H1 (cell line): ENCODE measurements at regions not wholly inside any gene's neighbourhood (a gene's known extent, or its start where the extent isn't known, plus 50 kb on each side); places are given as distances from the start of the nearest gene placed in this dataset.

ENCODE experiments used
- CEBPB ChIP-seq: IDR thresholded peaks from 2 replicates; pipeline ENCODE4 v1.6.1; 2012; ENCODE audit warnings: low read depth, low read length
- EZH2 ChIP-seq: fragments of 200-600 bp; sonication (generic); IDR thresholded peaks from 2 replicates; pipeline ENCODE4 v1.7.1; 2012; ENCODE audit warnings: low read depth, mild to moderate bottlenecking, moderate library complexity, low read length, inconsistent platforms; ENCODE audit not compliant: severe bottlenecking
- GTF2F1 ChIP-seq: IDR thresholded peaks from 2 replicates; pipeline ENCODE4 v1.6.1; 2012; ENCODE audit warnings: low read depth, low read length, improper control_type of control experiment, borderline replicate concordance
- RAD21 ChIP-seq, 2 experiments: IDR thresholded peaks in 1 of 2; conservative IDR thresholded peaks in 1 of 2; 2 replicates each; pipeline ENCODE4 v1.6.1; 2011; ENCODE audit warnings: low read depth in 2 of 2, low read length in 2 of 2, improper control_type of control experiment in 1 of 2, inconsistent platforms in 1 of 2, mild to moderate bottlenecking in 1 of 2, moderate library complexity in 1 of 2
- TCF12 ChIP-seq: IDR thresholded peaks from 2 replicates; pipeline ENCODE4 v1.6.1; 2011; ENCODE audit warnings: low read depth, mild to moderate bottlenecking, low read length
- TF ChIP-seq, protein P1 (sequence below), 3 experiments: IDR thresholded peaks; 1 replicate in 2 of 3; 2 replicates in 1 of 3; pipeline versions ENCODE4 v1.5.1 to v1.6.1; 2011; ENCODE audit warnings: low read length in 3 of 3, mild to moderate bottlenecking in 3 of 3, inconsistent platforms in 2 of 3, low read depth in 1 of 3, moderate library complexity in 1 of 3; ENCODE audit not compliant: insufficient read depth in 1 of 3; ENCODE audit errors: control extremely low read depth in 1 of 3
- TF ChIP-seq, protein P2 (sequence below): IDR thresholded peaks from 2 replicates; pipeline ENCODE4 v1.6.1; 2011; ENCODE audit warnings: low read depth, mild to moderate bottlenecking, low read length; ENCODE audit not compliant: insufficient read depth
- TF ChIP-seq, protein P3 (sequence below): IDR thresholded peaks from 2 replicates; pipeline ENCODE4 v1.6.1; 2011; ENCODE audit warnings: low read length, improper control_type of control experiment
- TF ChIP-seq, protein P4 (sequence below): IDR thresholded peaks from 2 replicates; pipeline ENCODE4 v1.6.1; 2012; ENCODE audit warnings: inconsistent platforms

DNA sequence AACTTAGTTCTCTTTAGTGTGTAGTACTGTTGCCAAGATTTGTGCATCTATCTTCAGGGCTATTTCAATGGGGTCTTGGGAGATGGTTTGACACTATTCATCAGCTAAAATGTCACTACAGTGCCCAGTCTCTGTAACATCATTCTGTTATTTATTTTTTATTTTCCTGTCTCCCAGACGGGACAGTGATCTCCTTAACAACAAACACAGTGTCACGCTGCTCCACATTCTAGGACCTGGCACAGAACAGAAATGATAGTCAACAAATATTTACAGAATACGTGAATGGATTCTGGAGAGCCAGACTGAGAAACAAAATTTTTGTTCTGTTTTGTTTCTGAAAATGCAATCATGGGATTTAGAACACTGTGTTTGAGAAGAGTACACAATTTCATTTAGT, 937.7 kb upstream of the LRRN3 start:
- TF ChIP-seq, protein P1, sequence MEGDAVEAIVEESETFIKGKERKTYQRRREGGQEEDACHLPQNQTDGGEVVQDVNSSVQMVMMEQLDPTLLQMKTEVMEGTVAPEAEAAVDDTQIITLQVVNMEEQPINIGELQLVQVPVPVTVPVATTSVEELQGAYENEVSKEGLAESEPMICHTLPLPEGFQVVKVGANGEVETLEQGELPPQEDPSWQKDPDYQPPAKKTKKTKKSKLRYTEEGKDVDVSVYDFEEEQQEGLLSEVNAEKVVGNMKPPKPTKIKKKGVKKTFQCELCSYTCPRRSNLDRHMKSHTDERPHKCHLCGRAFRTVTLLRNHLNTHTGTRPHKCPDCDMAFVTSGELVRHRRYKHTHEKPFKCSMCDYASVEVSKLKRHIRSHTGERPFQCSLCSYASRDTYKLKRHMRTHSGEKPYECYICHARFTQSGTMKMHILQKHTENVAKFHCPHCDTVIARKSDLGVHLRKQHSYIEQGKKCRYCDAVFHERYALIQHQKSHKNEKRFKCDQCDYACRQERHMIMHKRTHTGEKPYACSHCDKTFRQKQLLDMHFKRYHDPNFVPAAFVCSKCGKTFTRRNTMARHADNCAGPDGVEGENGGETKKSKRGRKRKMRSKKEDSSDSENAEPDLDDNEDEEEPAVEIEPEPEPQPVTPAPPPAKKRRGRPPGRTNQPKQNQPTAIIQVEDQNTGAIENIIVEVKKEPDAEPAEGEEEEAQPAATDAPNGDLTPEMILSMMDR (IDR thresholded peaks at IDR 0.05; ENCODE audit: control extremely low read depth in 1 of 3, insufficient read depth in 1 of 3, low read depth in 1 of 3, low read length in 3 of 3), result no peak
- TF ChIP-seq GTF2F1, result no peak
- TF ChIP-seq, protein P2, sequence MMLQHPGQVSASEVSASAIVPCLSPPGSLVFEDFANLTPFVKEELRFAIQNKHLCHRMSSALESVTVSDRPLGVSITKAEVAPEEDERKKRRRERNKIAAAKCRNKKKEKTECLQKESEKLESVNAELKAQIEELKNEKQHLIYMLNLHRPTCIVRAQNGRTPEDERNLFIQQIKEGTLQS, result no peak
- no peak for TF ChIP-seq TCF12
- no peak for TF ChIP-seq EZH2
- TF ChIP-seq CEBPB, result no peak
- no peak for TF ChIP-seq RAD21 (IDR thresholded peaks at IDR 0.05 in 1 of 2, conservative IDR thresholded peaks at IDR 0.05 in 1 of 2; ENCODE audit: low read depth in 2 of 2, low read length in 2 of 2)
- TF ChIP-seq, protein P3, sequence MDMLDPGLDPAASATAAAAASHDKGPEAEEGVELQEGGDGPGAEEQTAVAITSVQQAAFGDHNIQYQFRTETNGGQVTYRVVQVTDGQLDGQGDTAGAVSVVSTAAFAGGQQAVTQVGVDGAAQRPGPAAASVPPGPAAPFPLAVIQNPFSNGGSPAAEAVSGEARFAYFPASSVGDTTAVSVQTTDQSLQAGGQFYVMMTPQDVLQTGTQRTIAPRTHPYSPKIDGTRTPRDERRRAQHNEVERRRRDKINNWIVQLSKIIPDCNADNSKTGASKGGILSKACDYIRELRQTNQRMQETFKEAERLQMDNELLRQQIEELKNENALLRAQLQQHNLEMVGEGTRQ, result no peak
- TF ChIP-seq, protein P4, sequence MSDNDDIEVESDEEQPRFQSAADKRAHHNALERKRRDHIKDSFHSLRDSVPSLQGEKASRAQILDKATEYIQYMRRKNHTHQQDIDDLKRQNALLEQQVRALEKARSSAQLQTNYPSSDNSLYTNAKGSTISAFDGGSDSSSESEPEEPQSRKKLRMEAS, result no peak
